GM12878 (cell line): ENCODE measurements at regions not wholly inside any gene's neighbourhood (a gene's known extent, or its start where the extent isn't known, plus 50 kb on each side); places are given as distances from the start of the nearest gene placed in this dataset.

Source experiments
- ATAC-seq: fragments of 200-7000 bp; cut with Tn5 transposase; 3 replicates; pipeline ENCODE4 v1.9.1; 2020; ENCODE audit warnings: mild to moderate bottlenecking, moderate library complexity
- BruUV-seq: library from RNA; stranded (reverse); fragments of 400-500 nt; replicated peaks from 2 replicates; lab custom pipeline; 2021; lab: Mats Ljungman, UMichigan
- CTCF ChIA-PET: fragments of 300-600 bp; sonication (Branson Sonifier 250); formaldehyde crosslinking; extraction: SDS; loops from one replicate; lab custom pipeline; 2021; ENCODE audit warnings: inconsistent platforms; lab: Yijun Ruan, JAX
- POLR2A ChIA-PET: fragments of 350-600 bp; formaldehyde crosslinking; extraction: SDS; loops from one replicate; lab custom pipeline; 2021; ENCODE audit warnings: inconsistent platforms; lab: Charles Lee
- RAD21 ChIA-PET: fragments of 300-600 bp; sonication (Branson Sonifier 250); formaldehyde crosslinking; loops from one replicate; lab custom pipeline; 2023; ENCODE audit warnings: antibody characterized with exemption; ENCODE audit not compliant: unreplicated experiment; lab: Charles Lee
- SMC1A ChIA-PET: fragments of 300-600 bp; sonication (Branson Sonifier 250); formaldehyde crosslinking; loops from one replicate; lab custom pipeline; 2023; ENCODE audit not compliant: unreplicated experiment, uncharacterized antibody; lab: Charles Lee
- DNase-seq: peaks from one replicate; pipeline ENCODE4 v3.0.0-alpha.2; 2011; ENCODE audit warnings: low read depth, low spot score
- FAIRE-seq: peaks from 3 replicates; lab custom pipeline; 2011; peaks lifted over from hg19 to GRCh38; lab: Jason Lieb, UNC
- H2AFZ ChIP-seq: 2 replicates; pipeline ENCODE4 v1.6.0; 2011; ENCODE audit warnings: low read depth, low read length, control low read depth; ENCODE audit not compliant: control insufficient read depth
- H3K27ac ChIP-seq: 2 replicates; pipeline ENCODE4 v1.5.1; 2011; ENCODE audit warnings: control low read depth; ENCODE audit not compliant: control insufficient read depth, insufficient read depth
- H3K27me3 ChIP-seq, 2 experiments: replicated peaks in 1 of 2; 2 replicates each; pipeline versions ENCODE4 v1.6.0 to v1.6.1; 2011; ENCODE audit warnings: low read length in 1 of 2; ENCODE audit not compliant: control insufficient read depth in 2 of 2, insufficient read depth in 2 of 2
- H3K36me3 ChIP-seq, 2 experiments: 2 replicates each; pipeline ENCODE4 v1.5.1; 2011; ENCODE audit warnings: low read length in 1 of 2; ENCODE audit not compliant: control insufficient read depth in 2 of 2, insufficient read depth in 2 of 2
- H3K4me1 ChIP-seq: 2 replicates; pipeline ENCODE4 v1.6.1; 2011; ENCODE audit warnings: mild to moderate bottlenecking, low read length, moderate library complexity, mixed read lengths; ENCODE audit not compliant: control insufficient read depth, insufficient read depth
- H3K4me2 ChIP-seq: 2 replicates; pipeline ENCODE4 v1.6.0; 2011; ENCODE audit warnings: control low read depth; ENCODE audit not compliant: control insufficient read depth, insufficient read depth
- H3K4me3 ChIP-seq: fragments of 200-600 bp; sonication (generic); 2 replicates; pipeline ENCODE4 v1.5.1; 2016
- H3K79me2 ChIP-seq: 2 replicates; pipeline ENCODE4 v1.6.0; 2011; ENCODE audit warnings: low read length; ENCODE audit not compliant: control insufficient read depth, insufficient read depth
- H3K9ac ChIP-seq: 2 replicates; pipeline ENCODE4 v1.8.0; 2011; ENCODE audit warnings: low read length, control low read depth, mixed read lengths; ENCODE audit not compliant: control insufficient read depth, insufficient read depth
- H3K9me3 ChIP-seq: replicated peaks from 3 replicates; pipeline ENCODE4 v1.5.1; 2011; ENCODE audit warnings: mild to moderate bottlenecking, low read length; ENCODE audit not compliant: control insufficient read depth, insufficient read depth
- H4K20me1 ChIP-seq: 2 replicates; pipeline ENCODE4 v1.6.0; 2011; ENCODE audit not compliant: control insufficient read depth, insufficient read depth
- BCL11A ChIP-seq: IDR thresholded peaks from 2 replicates; pipeline ENCODE4 v1.6.1; 2011; ENCODE audit warnings: low read depth, low read length
- CBFB ChIP-seq: IDR thresholded peaks from 2 replicates; pipeline ENCODE4 v1.6.1; 2016; ENCODE audit warnings: antibody characterized with exemption, low read depth
- CBX3 ChIP-seq: fragments of 200-600 bp; sonication (generic); IDR thresholded peaks from 2 replicates; pipeline ENCODE4 v1.6.1; 2016; ENCODE audit warnings: low read depth, borderline replicate concordance
- EGR1 ChIP-seq, 2 experiments: IDR thresholded peaks; 1 replicate in 1 of 2; 2 replicates in 1 of 2; pipeline ENCODE4 v1.6.1; 2011 to 2012; ENCODE audit warnings: low read depth in 2 of 2, low read length in 2 of 2, borderline replicate concordance in 1 of 2, mild to moderate bottlenecking in 1 of 2, moderate library complexity in 1 of 2
- KLF5 ChIP-seq: fragments of 450-650 bp; IDR thresholded peaks from 2 replicates; pipeline ENCODE4 v1.6.1; 2014; ENCODE audit warnings: mild to moderate bottlenecking; ENCODE audit not compliant: partially characterized antibody
- MXI1 ChIP-seq: fragments of 150-350 bp; IDR thresholded peaks from 2 replicates; pipeline ENCODE4 v1.6.1; 2011; ENCODE audit warnings: low read depth, mild to moderate bottlenecking, inconsistent platforms, low read length, improper control_type of control experiment
- NR2C1 ChIP-seq: fragments of 450-650 bp; IDR thresholded peaks from 2 replicates; pipeline ENCODE4 v1.6.1; 2017; ENCODE audit warnings: antibody characterized with exemption, mild to moderate bottlenecking, moderate library complexity
- PAX5 ChIP-seq: IDR thresholded peaks from 2 replicates; pipeline ENCODE4 v1.6.1; 2011; ENCODE audit warnings: low read depth, low read length, borderline replicate concordance
- RCOR1 ChIP-seq: conservative IDR thresholded peaks from 2 replicates; pipeline ENCODE4 v1.6.1; 2012; ENCODE audit warnings: low read depth, low read length, improper control_type of control experiment
- RUNX3 ChIP-seq: IDR thresholded peaks from 2 replicates; pipeline ENCODE4 v1.6.1; 2012; ENCODE audit warnings: low read length, inconsistent platforms
- SKIL ChIP-seq: fragments of 450-650 bp; IDR thresholded peaks from 2 replicates; pipeline ENCODE4 v1.6.1; 2017; ENCODE audit warnings: mild to moderate bottlenecking, low read depth, inconsistent platforms; ENCODE audit not compliant: poor library complexity, severe bottlenecking
- ZNF24 ChIP-seq: fragments of 450-650 bp; IDR thresholded peaks from 2 replicates; pipeline ENCODE4 v1.6.1; 2017; ENCODE audit warnings: antibody characterized with exemption, mild to moderate bottlenecking
- WGBS: methylation state at CpG from one replicate; pipeline ENCODE4 v1.1.6; 2016; ENCODE audit warnings: low lambda C conversion rate; ENCODE audit not compliant: insufficient replicate concordance, insufficient coverage; ENCODE audit errors: missing lambda C conversion rate; 5-methylcytosine and 5-hydroxymethylcytosine counted together
- in situ Hi-C: fragments of 300-500 bp; cut with MboI; formaldehyde crosslinking; loops from 9 replicates; pipeline ENCODE4 v1.14.3; 2018; ENCODE audit warnings: mixed read lengths
- intact Hi-C: fragments of 100-400 bp; cut with micrococcal nuclease; formaldehyde crosslinking; loops from one replicate; pipeline ENCODE4 v1.14.2; 2022; ENCODE audit not compliant: unreplicated experiment
- TF ChIP-seq, protein P1 (sequence below): fragments of 450-650 bp; IDR thresholded peaks from 2 replicates; pipeline ENCODE4 v1.6.1; 2018; ENCODE audit warnings: mild to moderate bottlenecking, low read depth, moderate library complexity; ENCODE audit not compliant: partially characterized antibody

GRCh38 chr13:78393286-78394142 lies 209.8 kb downstream of the POU4F1 start:
- H3K27ac ChIP-seq: no peak overlapping the region
- CTCF ChIA-PET: no interaction called here
- no peak overlapping the region for H3K4me3 ChIP-seq
- 15% methylated on average over 4 of the region's 4 CpGs for WGBS
- no peaks in the 10 kb centered on the region; the same call in none of the 2 replicates for H3K4me1 ChIP-seq
- FAIRE-seq: no peak
- peak overlapping the region; percentile 19; the same call in 1 of the 2 replicates for H2AFZ ChIP-seq
- no peaks in the 10 kb centered on the region for H3K79me2 ChIP-seq
- H4K20me1 ChIP-seq: no peaks in the 10 kb centered on the region
- H3K4me2 ChIP-seq: no peak overlapping the region
- H3K9ac ChIP-seq: no peak overlapping the region
- no peaks in the 10 kb centered on the region; the same call in 2 of the 3 replicates for H3K9me3 ChIP-seq
- no peak for TF ChIP-seq MXI1
- no peak for TF ChIP-seq BCL11A
- TF ChIP-seq PAX5: no peak
- no peak for TF ChIP-seq KLF5
- TF ChIP-seq RUNX3: no peak
- no peak for DNase-seq
- intact Hi-C loops: loop anchor here (10.0 kb wide), 1 partner anchor 259 kb away; no protein-coding TSS in a partner anchor
- no peaks in the 10 kb centered on the region for H3K36me3 ChIP-seq
- RAD21 ChIA-PET: no interaction called here
- no TSS peak for BruUV-seq
- in situ Hi-C loops: no loop called here
- no peaks in the 10 kb centered on the region for H3K27me3 ChIP-seq
- POLR2A ChIA-PET: no interaction called here
- SMC1A ChIA-PET: no interaction called here
- ATAC-seq: no peak

GRCh38 chr13:78383899-78384298 lies 219.5 kb downstream of the POU4F1 start:
- H3K9ac ChIP-seq: no peak overlapping the region
- H4K20me1 ChIP-seq: no peaks in the 10 kb centered on the region
- SMC1A ChIA-PET: no interaction called here
- CTCF ChIA-PET: interaction anchor here (1.8 kb wide), 1 partner anchor 17 kb away, joined by 4 read pairs; no protein-coding TSS in a partner anchor
- H3K36me3 ChIP-seq: no peaks in the 10 kb centered on the region
- no peak overlapping the region for H2AFZ ChIP-seq
- H3K4me1 ChIP-seq: no peaks in the 10 kb centered on the region
- intact Hi-C loops (no loop called here), in situ Hi-C loops (no loop called here)
- no peaks in the 10 kb centered on the region for H3K9me3 ChIP-seq
- no peaks in the 10 kb centered on the region for H3K27me3 ChIP-seq
- H3K27ac ChIP-seq: no peak overlapping the region
- FAIRE-seq (no peak), DNase-seq (no peak), ATAC-seq (no peak)
- H3K79me2 ChIP-seq: no peaks in the 10 kb centered on the region
- POLR2A ChIA-PET: no interaction called here
- 0% methylated on average over 1 of the region's 1 CpG for WGBS
- RAD21 ChIA-PET: no interaction called here
- no peak overlapping the region for H3K4me2 ChIP-seq
- H3K4me3 ChIP-seq: no peak overlapping the region
- no TSS peak for BruUV-seq
- TF ChIP-seq NR2C1: no peak
- TF ChIP-seq CBX3: no peak
- TF ChIP-seq ZNF24: no peak
- TF ChIP-seq SKIL: no peak
- TF ChIP-seq CBFB: no peak
- no peak for TF ChIP-seq EGR1 (IDR thresholded peaks at IDR 0.05; ENCODE audit: borderline replicate concordance in 1 of 2, low read depth in 2 of 2, low read length in 2 of 2)
- TF ChIP-seq RCOR1: no peak
- TF ChIP-seq, protein P1, sequence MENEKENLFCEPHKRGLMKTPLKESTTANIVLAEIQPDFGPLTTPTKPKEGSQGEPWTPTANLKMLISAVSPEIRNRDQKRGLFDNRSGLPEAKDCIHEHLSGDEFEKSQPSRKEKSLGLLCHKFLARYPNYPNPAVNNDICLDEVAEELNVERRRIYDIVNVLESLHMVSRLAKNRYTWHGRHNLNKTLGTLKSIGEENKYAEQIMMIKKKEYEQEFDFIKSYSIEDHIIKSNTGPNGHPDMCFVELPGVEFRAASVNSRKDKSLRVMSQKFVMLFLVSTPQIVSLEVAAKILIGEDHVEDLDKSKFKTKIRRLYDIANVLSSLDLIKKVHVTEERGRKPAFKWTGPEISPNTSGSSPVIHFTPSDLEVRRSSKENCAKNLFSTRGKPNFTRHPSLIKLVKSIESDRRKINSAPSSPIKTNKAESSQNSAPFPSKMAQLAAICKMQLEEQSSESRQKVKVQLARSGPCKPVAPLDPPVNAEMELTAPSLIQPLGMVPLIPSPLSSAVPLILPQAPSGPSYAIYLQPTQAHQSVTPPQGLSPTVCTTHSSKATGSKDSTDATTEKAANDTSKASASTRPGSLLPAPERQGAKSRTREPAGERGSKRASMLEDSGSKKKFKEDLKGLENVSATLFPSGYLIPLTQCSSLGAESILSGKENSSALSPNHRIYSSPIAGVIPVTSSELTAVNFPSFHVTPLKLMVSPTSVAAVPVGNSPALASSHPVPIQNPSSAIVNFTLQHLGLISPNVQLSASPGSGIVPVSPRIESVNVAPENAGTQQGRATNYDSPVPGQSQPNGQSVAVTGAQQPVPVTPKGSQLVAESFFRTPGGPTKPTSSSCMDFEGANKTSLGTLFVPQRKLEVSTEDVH: no peak
